Ammon's horn (tissue), 1 donor: ENCODE measurements at regions not wholly inside any gene's neighbourhood (a gene's known extent, or its start where the extent isn't known, plus 50 kb on each side); places are given as distances from the start of the nearest gene placed in this dataset.
"Not testable (repeated sequence)": the region's sequence is repeated elsewhere in the genome, so short reads cannot be mapped to it uniquely, and the experiment has no call there.

Source experiments
- DNase-seq: peaks from one replicate; pipeline ENCODE4 v3.0.0-alpha.2; 2016; ENCODE audit warnings: low spot score

DNA sequence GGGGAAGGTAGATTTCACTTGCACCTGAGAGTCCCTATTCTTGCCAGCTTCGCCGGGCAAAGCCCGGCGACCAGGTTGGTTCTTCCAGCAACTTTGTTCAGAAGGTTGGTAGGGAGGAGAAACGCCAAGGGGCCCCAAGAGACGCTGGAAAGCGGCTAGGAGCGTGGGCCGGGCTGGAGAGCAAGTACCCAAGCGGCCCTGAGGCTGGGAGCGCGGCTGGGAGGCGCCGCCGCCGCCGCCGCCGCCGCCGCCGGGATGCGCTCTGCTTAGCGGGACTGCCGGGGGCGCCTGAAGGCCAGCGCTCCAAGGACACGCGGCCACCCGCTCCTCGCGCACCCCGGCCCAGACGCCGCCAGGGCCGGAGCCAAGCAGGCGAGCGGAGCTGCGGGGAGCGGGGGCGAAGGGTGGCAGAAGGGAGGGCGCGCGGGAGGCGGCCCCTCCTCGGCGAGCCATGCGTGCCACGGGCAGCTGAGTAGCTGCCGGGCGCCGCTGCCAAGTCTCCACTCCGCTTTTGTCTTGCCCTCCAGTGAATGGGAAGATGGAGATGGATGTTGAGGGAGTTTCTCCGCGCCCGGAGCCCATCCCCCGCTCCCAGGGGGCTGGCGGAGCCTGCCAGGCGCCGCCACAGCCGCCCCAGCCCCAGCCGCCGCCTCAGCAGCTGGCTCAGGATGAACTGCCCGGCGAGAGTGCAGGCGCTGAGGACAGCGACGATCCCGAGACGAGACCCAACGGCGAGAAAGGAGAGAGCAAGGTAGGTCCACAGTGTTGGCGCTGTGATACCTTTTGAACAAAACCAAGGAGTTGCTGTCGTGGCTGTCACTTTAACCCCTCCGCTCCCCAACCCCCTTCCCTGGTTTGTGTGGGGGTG lies 227.4 kb upstream of the AZI2 start:
- DNase-seq, result peak; percentile 43

DNA sequence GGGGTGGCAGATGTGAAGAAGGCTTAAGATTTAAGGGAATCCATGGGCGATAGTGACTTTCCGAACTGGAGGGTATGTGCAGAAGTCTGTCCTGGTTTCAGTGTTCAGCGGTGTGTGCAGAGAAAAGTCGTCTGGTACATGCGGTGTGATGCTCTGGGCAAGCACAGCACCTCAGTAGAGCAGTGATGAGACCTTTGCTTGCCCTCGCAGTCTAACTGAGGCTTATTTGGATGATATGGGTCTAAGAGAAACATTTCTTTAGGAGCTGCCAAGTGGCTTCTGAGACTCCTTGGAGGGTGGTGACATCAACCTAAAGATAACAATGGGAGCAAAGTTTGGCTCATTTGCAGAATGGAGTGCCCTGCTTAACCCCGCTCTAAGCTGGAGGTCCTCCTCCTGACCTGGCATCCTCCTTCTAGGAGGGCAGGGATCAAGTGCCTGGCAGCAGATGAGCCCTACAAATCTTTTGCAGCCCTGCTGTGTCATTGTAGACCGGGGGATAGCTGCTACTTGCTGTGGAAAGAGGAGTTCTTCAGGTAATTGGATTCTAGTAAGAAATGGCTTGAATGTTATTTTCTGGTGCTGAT lies 228.1 kb upstream of the AZI2 start:
- DNase-seq, result peak; percentile 17

DNA sequence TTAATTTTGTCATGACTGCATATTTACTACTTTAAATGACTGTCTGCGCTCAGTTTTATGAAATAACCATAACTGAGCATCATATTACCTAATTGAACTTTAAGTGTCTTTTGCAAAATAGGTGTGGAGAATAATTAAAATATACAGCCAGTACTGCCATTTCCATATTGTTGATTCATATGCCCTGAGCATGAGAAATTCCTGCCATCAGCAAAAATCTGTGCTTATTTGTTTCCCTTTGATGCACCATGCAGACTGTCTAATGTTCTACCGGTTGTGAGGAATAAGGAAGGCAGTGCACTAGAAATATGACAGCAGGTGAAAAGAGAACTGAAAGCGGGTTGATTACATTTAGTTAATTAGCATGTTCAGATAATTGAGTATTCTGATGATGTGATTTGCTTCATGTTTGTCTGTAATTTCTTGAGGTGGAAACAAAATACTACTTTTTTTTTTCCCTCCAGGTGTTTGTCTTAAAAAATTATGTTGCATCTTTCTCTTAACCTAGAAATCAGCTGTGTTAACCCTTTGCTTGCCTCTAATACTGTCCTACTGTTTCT lies 229.4 kb upstream of the AZI2 start:
- DNase-seq, result no peak

DNA sequence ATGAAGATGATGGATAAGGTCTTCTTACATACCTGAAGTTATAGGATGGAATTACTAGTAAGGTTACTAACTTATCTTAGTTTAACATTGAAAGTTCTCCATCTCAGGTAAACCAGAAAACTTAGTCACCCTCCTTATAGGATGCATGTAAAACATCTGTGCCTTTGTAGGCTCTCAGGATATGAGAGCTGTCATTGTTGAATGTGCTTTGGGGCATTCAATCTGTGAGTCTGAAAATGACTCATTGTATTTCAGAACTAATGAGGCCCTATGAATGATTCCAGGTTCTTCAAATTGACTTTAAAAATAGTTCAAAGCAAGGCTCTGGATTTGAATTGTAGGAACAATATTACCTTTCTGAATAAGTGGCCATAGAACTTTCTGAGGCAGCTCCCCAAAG lies 237.7 kb upstream of the AZI2 start:
- DNase-seq, result no peak

DNA sequence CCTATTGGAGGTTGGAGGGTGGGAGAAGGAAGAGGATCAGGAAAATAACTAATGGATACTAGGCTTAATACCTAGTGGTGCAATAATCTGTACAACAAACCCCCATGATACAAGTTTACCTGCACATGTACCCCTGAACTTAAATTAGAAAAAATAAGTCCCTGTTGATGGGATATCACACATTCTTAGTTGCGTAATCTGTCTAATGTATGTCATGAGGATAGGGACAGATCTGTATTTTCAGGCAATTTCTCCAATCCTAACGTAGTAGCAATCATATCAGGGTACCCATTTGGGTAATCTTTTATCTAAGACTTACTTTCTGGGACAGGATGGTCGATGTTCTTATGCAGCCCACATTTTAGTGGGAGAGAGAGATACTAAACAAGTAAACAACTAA lies 239.1 kb upstream of the AZI2 start:
- no peak for DNase-seq

DNA sequence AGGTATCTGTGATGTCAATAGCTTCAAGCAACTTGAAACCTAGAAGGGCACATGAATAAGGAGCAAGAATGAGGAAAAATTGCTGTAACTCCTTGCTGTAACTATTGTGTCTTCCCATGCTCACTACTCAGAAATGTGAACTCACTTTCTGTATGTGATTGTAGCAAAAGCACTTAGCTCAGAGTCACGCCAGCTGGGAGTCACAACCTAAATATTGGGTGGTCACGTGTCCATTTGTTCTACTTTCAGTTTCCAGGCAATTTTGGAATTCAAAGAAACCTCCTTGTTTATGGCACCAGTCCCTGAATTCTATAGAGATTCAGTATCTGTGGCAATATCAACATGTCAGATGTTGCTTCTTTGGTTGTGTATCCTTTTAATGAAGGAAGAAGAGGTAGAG lies 241.6 kb upstream of the AZI2 start:
- no peak for DNase-seq

DNA sequence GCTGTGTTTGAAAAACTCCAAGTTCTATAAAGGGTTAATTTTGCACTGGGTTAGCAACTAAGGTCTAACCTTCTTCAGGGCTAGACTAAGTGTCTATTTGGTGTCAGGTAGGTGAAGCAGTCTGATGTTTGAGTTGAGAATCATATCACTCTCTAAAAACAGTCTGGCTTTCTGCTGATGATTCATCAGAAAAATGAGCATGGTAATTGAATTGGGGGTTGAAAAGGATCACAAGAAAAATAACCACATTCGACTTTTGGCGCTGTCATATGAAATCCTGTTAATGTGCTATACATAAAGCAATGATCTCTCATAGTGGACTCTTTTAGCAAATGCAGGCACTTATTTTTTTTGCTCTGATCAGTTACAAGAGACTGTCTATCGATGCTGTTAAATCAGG lies 242.2 kb upstream of the AZI2 start:
- DNase-seq, result no peak

DNA sequence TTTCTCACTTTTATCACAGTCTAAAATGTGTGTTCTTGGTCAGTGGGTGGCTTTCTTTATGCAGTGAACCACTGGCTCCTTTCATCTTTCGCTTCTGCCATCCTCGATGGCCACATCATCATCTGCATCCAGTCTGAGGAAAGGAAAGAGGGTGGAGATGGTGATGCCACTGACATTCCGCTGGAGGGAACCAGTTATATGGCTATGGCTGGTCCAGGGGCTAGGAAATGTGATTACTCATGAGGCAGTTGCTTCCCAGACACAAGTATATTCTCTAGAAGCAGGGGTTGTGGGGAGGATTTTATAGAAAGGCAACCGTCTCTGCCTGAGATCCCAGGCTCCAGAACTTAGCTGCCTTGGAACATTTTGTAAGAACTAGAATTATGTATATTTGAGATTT lies 246.7 kb upstream of the AZI2 start:
- no peak for DNase-seq

DNA sequence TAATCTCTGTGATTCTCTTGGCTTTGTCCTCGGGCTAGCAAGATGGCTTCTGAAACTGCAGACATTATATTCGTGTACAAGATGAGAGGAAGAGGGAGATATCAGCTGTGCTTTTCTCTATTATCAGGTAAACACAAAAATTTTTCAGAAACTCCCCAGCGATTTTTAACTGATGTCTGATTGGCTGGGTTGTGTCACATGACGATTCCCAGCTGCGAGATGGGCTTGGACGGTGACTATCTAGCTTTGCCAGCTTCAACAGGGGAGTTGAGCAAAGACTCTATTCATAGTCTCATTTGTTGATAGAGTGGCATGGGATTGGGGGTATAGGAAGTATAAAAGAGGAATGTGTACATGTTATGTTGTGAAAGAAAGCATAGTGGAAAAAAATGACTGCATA lies 248.8 kb upstream of the AZI2 start:
- no peak for DNase-seq

DNA sequence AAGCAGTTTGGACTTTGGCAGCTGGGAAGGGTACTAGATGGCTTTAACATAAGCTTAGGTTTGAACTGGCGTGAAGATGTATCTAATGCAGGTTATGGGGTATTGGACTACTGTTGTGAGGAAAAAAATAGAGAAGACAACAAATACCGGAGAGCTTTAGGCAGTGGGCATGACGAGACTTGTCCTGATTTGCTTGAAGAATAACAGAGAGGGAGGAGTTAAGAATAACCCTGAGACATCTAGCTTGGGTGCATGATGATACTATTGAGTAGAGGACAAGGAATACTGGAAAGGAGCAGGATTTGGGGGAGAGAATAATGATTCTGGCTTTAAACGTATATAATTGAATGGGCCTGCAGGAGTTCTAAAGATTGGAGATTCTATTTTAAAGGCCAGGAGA lies 249.5 kb upstream of the AZI2 start:
- no peak for DNase-seq

DNA sequence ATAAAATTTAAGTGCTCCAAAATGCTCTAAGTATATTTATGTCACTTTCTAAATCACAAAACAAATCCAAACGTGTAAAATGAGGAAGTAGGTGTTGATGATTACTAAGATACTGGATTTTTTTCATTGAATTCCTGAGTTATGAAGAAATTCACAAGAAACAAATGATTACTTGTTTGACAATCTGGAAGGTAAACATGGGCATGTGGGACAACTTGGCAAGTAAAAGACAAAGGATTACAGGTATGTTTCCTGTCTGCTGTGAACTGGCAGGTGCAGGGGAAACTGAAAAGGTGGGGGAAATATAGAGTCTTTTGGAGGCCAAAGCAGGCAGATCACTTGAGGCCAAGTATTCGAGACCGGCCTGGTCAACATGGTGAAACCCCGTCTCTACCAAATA lies 252.7 kb upstream of the AZI2 start:
- DNase-seq, result no peak

DNA sequence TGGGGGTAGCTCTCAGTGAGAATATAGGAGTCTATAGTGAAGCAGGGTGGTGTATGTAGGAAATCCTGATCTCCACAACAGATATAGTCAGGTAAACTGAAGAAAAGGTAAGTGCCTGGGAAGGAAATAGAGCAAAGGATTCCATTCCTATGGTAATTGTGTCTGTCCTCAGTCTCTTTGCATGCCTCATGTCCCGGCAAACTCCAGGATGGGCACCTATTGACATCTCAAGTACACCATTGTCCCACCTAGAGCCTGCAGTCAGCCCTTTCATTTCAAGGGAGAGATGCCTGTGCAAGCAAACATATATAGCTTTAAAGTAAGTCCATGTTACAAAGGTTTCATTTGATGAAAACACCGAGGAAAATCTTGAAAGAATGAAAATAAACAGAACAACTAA lies 257.7 kb upstream of the AZI2 start:
- DNase-seq, result no peak

DNA sequence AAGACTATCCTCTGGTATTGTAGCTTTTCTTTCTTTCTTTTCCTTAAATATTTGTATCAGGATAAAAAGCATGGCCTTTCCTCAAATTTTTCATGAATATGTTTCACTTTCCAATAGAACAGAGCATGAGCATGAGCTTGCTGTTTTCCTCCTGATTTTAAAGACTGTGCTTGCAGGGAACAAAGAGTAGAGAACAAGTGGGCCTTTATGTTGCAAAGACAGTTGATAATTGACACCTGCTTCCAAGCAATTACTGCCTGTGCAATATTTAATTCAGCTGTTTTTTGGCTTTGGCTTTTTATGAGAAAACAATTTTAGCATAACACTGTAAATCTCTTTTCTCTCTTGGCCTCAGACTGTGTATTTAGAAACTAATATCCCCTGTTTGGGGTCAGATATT lies 263.6 kb upstream of the AZI2 start:
- no peak for DNase-seq

DNA sequence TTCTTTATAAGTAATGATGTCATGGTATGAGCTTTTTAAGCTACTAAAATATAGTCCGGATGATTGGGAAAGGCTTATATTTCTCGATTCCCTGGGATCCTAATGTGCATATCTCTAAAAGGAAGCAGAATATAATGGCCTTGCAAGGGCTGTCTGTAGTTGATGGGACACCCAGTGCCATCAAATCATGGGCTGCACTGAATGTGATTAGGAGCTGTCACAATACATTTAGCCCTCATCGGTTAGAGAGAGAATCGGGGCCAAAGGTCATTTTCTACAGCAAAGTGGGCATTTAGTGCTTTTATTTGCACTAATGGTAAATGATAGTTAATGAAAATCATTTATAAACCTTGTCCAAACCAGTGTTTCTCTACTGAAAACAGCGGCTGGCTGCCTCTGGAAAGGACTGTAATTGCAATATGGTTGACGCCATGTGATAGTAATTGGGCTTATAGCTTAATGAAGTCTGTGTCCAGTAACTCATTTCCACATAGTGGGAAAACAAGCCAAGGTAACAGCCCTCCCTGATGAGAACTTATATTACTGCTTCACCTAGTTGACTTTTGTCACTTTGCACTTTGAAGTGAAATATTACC lies 265.0 kb upstream of the AZI2 start:
- DNase-seq, result no peak

DNA sequence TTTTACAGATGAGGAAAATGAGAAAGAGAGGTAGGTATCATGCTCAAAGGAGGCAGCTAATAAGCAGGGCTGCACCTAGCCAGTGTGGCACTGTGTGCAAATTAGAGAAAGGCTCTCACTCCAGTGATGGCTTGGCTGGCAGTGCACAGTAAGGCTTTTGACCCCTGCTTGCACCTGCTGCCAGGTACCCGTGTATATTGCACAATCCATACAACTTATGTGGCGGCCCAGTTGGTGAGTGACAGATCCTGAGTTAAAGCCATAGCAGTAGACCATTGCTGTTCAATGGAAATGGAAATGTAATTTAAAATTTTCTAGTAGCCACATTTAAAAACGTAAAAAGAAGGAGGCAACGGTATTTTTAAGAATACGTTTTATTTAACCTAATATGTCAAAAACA lies 266.4 kb upstream of the AZI2 start:
- DNase-seq, result no peak

DNA sequence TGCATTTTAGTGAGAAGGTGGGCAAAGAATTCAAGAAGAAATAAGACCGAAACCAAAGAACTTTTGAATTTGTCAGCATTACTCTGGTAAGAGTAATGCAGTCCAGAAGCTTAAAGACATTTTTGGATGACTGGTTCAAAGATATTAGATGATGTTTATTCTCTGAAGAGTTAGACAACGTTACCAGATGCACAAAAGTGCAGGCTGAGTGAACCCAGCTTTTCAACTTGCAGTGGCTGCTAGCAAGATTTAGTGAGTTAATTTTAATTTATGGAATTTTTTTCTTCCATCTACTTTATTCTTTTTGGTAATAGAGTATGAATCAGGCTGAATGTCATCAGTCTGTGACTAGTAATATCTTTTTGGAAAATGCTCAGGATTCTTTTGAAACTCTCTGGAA lies 267.3 kb upstream of the AZI2 start:
- no peak for DNase-seq

DNA sequence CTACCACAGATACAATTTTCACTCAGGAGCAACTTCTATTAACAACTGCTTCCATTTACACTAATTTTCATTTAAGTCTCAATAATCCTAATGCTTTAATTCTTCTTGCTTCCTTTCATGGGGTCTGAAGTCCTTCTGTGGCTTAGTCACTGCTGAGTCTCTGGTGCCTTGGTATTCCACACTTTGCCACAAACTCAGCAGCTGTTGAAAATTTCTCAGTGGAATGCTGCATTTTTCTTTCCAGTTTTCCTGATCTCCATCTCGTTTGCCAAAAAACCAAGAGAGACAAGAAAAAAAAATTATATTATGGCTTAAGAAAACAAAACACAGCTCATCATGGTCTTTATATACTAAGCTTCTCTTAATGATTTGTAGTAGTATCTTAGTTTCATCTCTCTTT lies 269.2 kb upstream of the AZI2 start:
- DNase-seq, result no peak

DNA sequence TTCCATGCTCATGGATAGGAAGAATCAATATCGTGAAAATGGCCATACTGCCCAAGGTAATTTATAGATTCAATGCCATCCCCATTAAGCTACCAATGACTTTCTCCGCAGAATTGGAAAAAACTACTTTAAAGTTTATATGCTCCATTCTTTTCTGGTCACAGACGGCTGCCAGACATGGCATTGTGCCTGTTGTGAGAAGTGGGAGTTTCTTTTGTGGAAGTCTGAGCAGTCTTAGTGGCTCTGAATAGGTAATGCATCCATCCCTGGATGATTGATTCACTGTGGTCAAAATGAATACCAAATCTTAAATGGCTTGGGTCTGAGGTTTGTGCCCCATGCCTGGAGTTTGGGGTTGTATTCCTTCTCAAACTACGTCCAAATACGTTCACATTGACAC lies 274.5 kb upstream of the AZI2 start:
- no peak for DNase-seq

DNA sequence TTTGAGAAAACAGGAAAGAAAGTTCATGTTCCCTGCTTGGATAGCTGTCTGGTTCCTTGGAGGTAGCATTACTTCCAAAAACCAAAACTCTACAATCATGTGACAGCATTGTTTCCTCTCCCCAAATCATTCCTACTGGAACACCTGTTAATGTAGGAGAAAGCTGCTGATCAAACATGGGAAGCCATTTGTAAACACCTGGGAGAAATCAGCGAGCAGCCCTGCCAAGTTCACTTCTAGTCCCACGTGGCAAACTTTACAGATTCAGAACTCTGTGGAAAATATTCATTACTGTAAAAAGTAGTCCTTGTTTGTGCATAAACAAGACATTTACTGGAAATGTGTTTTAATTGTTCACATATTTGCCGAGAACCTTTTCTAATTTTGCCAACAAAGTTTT lies 275.5 kb upstream of the AZI2 start:
- DNase-seq, result no peak

DNA sequence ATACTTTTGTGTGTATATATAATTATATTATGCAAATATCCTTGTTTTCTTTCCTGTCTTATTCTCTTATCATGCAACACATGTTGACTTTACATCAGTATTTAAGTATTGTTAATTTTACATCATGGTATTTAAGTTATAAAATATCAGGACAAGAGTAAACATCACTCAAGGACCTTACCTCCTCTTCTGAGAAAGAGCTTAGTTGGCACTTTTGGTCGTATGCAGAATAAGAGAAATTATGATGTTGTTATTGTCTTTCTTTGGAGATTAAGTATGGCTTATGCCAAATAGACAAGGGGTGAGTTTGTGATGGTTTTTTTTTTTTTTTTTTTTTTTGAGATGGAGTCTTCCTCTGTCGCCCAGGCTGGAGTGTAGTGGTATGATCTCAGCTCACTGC lies 279.2 kb upstream of the AZI2 start:
- not testable (repeated sequence) for DNase-seq

DNA sequence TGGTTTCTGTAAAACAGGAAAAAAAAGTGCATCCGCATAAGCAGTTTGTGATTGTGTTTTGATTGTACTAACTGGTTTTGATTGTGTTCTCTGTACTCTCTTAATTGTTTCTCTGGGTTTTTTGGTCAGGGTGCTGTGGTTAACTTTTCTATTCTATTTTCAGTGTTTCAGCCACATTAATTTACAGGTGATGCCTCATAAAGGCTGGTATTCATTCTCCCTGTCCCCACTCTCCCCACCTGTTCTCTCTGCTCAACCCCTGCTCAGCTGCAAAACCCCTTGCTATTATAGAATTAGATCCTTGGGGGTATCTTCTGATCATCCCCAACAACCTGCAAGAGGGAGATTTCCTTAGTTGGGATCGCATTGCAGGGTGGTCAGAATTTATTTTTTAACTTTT lies 285.4 kb upstream of the AZI2 start:
- no peak for DNase-seq

DNA sequence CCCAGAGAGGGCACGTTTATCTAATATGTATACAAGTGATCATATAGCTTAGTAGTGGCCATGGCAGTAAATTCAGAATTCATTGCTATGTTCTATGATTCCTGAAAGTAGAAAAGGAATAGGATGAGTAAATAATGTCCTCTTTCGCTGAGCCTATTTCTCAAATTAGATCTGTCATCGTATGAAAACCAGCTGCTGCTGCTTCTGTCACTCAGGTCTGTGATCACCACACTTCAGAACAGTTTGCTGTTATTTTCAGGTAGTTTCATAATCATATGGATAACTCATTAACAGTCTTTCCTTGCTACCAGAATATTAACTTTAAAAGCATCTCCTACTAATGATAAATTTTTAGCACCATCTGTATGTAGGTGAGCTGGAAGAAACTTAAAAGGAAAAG lies 289.1 kb upstream of the AZI2 start:
- DNase-seq, result no peak

DNA sequence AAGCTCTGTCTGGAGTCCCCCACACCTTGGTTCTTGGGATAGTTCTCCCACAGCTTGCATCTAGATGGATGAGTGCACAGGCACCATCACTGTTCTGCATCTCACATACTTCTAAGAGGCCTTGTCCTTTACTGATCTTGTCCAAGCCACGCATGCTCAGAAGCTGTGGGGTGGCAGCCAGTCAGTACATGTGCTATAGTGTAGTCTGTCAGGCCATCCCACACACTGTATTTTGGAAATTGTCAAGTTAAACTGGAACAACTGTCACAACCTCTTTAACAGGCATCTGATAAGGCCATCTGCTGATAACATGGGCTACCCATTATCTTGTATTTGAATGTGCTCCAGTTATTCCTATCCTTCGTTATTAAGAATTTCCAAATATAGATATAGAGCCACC lies 296.5 kb upstream of the AZI2 start:
- no peak for DNase-seq
